GM23248 (cell line): ENCODE measurements at regions not wholly inside any gene's neighbourhood (a gene's known extent, or its start where the extent isn't known, plus 50 kb on each side); places are given as distances from the start of the nearest gene placed in this dataset.

Experiments
- DNase-seq: peaks from one replicate; pipeline ENCODE4 v3.0.0-alpha.2; 2015
- H2AFZ ChIP-seq: fragments of 200-600 bp; sonication (generic); 2 replicates; pipeline ENCODE4 v1.6.1; 2016; ENCODE audit warnings: antibody characterized with exemption
- H3F3A ChIP-seq: fragments of 200-600 bp; sonication (generic); 2 replicates; pipeline ENCODE4 v1.6.1; 2016; ENCODE audit warnings: mild to moderate bottlenecking, antibody characterized with exemption, mixed run types; ENCODE audit not compliant: insufficient read depth
- H3K27ac ChIP-seq: fragments of 200-600 bp; sonication (generic); 2 replicates; pipeline ENCODE4 v1.5.1; 2016; ENCODE audit warnings: mild to moderate bottlenecking
- H3K27me3 ChIP-seq: fragments of 200-600 bp; sonication (generic); replicated peaks from 2 replicates; pipeline ENCODE4 v1.6.1; 2016; ENCODE audit warnings: mild to moderate bottlenecking; ENCODE audit not compliant: insufficient read depth
- H3K36me3 ChIP-seq: fragments of 200-600 bp; sonication (generic); 2 replicates; pipeline ENCODE4 v1.6.1; 2016; ENCODE audit warnings: low read depth, mild to moderate bottlenecking
- H3K4me1 ChIP-seq: fragments of 200-600 bp; sonication (generic); 2 replicates; pipeline ENCODE4 v1.6.1; 2016; ENCODE audit warnings: mild to moderate bottlenecking; ENCODE audit not compliant: insufficient read depth
- H3K4me2 ChIP-seq: fragments of 200-600 bp; sonication (generic); one replicate; pipeline ENCODE4 v1.6.1; 2016; ENCODE audit warnings: mild to moderate bottlenecking; ENCODE audit not compliant: unreplicated experiment
- H3K4me3 ChIP-seq: fragments of 200-600 bp; sonication (generic); 2 replicates; pipeline ENCODE4 v1.5.1; 2016; ENCODE audit warnings: mild to moderate bottlenecking
- H3K79me2 ChIP-seq: fragments of 200-600 bp; sonication (generic); 2 replicates; pipeline ENCODE4 v1.6.1; 2016; ENCODE audit warnings: mild to moderate bottlenecking; ENCODE audit not compliant: insufficient read depth
- H3K9ac ChIP-seq: fragments of 200-600 bp; sonication (generic); 2 replicates; pipeline ENCODE4 v1.6.1; 2016; ENCODE audit warnings: mild to moderate bottlenecking
- H3K9me2 ChIP-seq: fragments of 200-600 bp; sonication (generic); 2 replicates; pipeline ENCODE4 v1.6.1; 2016; ENCODE audit warnings: mixed run types, mild to moderate bottlenecking, moderate library complexity; ENCODE audit not compliant: insufficient read depth
- H3K9me3 ChIP-seq: fragments of 200-600 bp; sonication (generic); one replicate; pipeline ENCODE4 v1.6.1; 2017; ENCODE audit warnings: low read depth
- H4K20me1 ChIP-seq: fragments of 200-600 bp; sonication (generic); 2 replicates; pipeline ENCODE4 v1.6.0; 2016; ENCODE audit not compliant: insufficient read depth
- EZH2 ChIP-seq: fragments of 200-600 bp; sonication (generic); IDR thresholded peaks from 2 replicates; pipeline ENCODE4 v1.6.1; 2018; ENCODE audit warnings: antibody characterized with exemption, mild to moderate bottlenecking; ENCODE audit not compliant: insufficient read depth, poor library complexity, severe bottlenecking
- EZH2phosphoT487 ChIP-seq: fragments of 200-600 bp; sonication (generic); IDR thresholded peaks from 2 replicates; pipeline ENCODE4 v1.6.1; 2018; ENCODE audit warnings: antibody characterized with exemption, moderate library complexity, mild to moderate bottlenecking, low read depth; ENCODE audit not compliant: insufficient read depth
- WGBS, 2 experiments: methylation state at CpG; one replicate each; pipeline ENCODE4 v1.1.6; 2015 to 2017; ENCODE audit warnings: low lambda C conversion rate in 2 of 2, low coverage in 1 of 2; ENCODE audit errors: missing lambda C conversion rate in 2 of 2; 5-methylcytosine and 5-hydroxymethylcytosine counted together
- in situ Hi-C: fragments of 300-500 bp; cut with MboI; formaldehyde crosslinking; loops from 2 replicates; pipeline ENCODE4 v1.15.0; 2020

GRCh38 chr9:108793573-108793972 is 62.2 kb downstream of the ACTL7B start:
- no peak overlapping the region for H2AFZ ChIP-seq
- H3F3A ChIP-seq: no peaks in the 10 kb centered on the region
- H3K4me1 ChIP-seq: no peaks in the 10 kb centered on the region
- 32 to 40% methylated on average over 4 of the region's 4 CpGs for WGBS, 2 experiments
- no peaks in the 10 kb centered on the region for H4K20me1 ChIP-seq
- DNase-seq: no peak
- H3K27ac ChIP-seq: no peak overlapping the region
- no peaks in the 10 kb centered on the region for H3K79me2 ChIP-seq
- TF ChIP-seq EZH2 (no peak), EZH2phosphoT487 (no peak)
- in situ Hi-C loops: no loop called here
- no peaks in the 10 kb centered on the region for H3K9me3 ChIP-seq
- H3K9ac ChIP-seq: no peak overlapping the region
- peaks cover 5% of the 10 kb centered on the region for H3K27me3 ChIP-seq
- no peaks in the 10 kb centered on the region for H3K9me2 ChIP-seq
- H3K4me3 ChIP-seq: no peak overlapping the region
- H3K36me3 ChIP-seq: no peaks in the 10 kb centered on the region
- H3K4me2 ChIP-seq: no peak overlapping the region

- Histone ChIP-seq H3K27ac (no peak overlapping the region), H3K9me3 (no peaks in the 10 kb centered on the region), H4K20me1 (no peaks in the 10 kb centered on the region), H3K9me2 (no peaks in the 10 kb centered on the region), H3K36me3 (no peaks in the 10 kb centered on the region), H3K4me1 (peaks cover 21% of the 10 kb centered on the region), H2AFZ (no peak overlapping the region), H3K4me3 (no peak overlapping the region), H3F3A (peaks cover 12% of the 10 kb centered on the region), H3K27me3 (no peaks in the 10 kb centered on the region; the same call in 1 of the 2 replicates), H3K79me2 (no peaks in the 10 kb centered on the region), H3K4me2 (no peak overlapping the region), H3K9ac (no peak overlapping the region)
- DNase-seq: no peak
- TF ChIP-seq EZH2phosphoT487: no peak
- no peak for TF ChIP-seq EZH2
- WGBS, 2 experiments: 35 to 50% methylated on average over 2 of the region's 2 CpGs
- in situ Hi-C loops: no loop called here
Observed at GRCh38 chr9:108789742-108790141, 66.0 kb downstream of the ACTL7B start.

- 91 to 92% methylated on average over 7 of the region's 7 CpGs for WGBS, 2 experiments
- in situ Hi-C loops: no loop called here
Observed at GRCh38 chr9:108787690-108788048, 68.1 kb downstream of the ACTL7B start.

GRCh38 chr9:108786901-108787689 is 68.7 kb downstream of the ACTL7B start:
- H3K9ac ChIP-seq: no peak overlapping the region
- H3K4me2 ChIP-seq: no peak overlapping the region

More at GRCh38 chr9:108787690-108788048, 68.1 kb downstream of the ACTL7B start:
- Histone ChIP-seq H3F3A (peaks cover 14% of the 10 kb centered on the region), H3K9me3 (no peaks in the 10 kb centered on the region), H3K9ac (no peak overlapping the region), H3K79me2 (no peaks in the 10 kb centered on the region), H3K9me2 (no peaks in the 10 kb centered on the region), H3K4me3 (no peak overlapping the region), H3K4me2 (no peak overlapping the region), H3K27ac (no peak overlapping the region), H4K20me1 (no peaks in the 10 kb centered on the region), H2AFZ (no peak overlapping the region), H3K4me1 (peaks cover 27% of the 10 kb centered on the region), H3K27me3 (no peaks in the 10 kb centered on the region), H3K36me3 (no peaks in the 10 kb centered on the region)
- no peak for TF ChIP-seq EZH2
- no peak for TF ChIP-seq EZH2phosphoT487
- DNase-seq: no peak

More at GRCh38 chr9:108786901-108787689, 68.7 kb downstream of the ACTL7B start:
- Histone ChIP-seq H3K27me3 (no peaks in the 10 kb centered on the region), H3K79me2 (no peaks in the 10 kb centered on the region), H3K9me2 (no peaks in the 10 kb centered on the region), H3K4me3 (no peak overlapping the region), H4K20me1 (no peaks in the 10 kb centered on the region), H2AFZ (no peak overlapping the region), H3K9me3 (no peaks in the 10 kb centered on the region), H3K36me3 (no peaks in the 10 kb centered on the region), H3K4me1 (peaks cover 27% of the 10 kb centered on the region), H3K27ac (no peak overlapping the region), H3F3A (peaks cover 14% of the 10 kb centered on the region)
- WGBS, 2 experiments: 59 to 71% methylated on average over 5 of the region's 5 CpGs
- peak; percentile 69 for DNase-seq
- in situ Hi-C loops: no loop called here
- TF ChIP-seq EZH2phosphoT487 (no peak), EZH2 (no peak)
